ENCODE measurements at regions not wholly inside any gene's neighbourhood (a gene's known extent, or its start where the extent isn't known, plus 50 kb on each side); places are given as distances from the start of the nearest gene placed in this dataset.

- intact Hi-C loops (cut with DNase I), result loop anchor here (10.0 kb wide), 1 partner anchor 204 kb away; no protein-coding TSS in a partner anchor
- no peak overlapping the region for H3K27ac ChIP-seq
- H3K27me3 ChIP-seq (replicated peaks; ENCODE audit: insufficient read depth), result no peaks in the 10 kb centered on the region
- no peaks in the 10 kb centered on the region for H3K4me1 ChIP-seq (replicated peaks)
- H3K36me3 ChIP-seq, result no peaks in the 10 kb centered on the region
- no peak for TF ChIP-seq POLR2AphosphoS5 (IDR thresholded peaks at IDR 0.05)
- TF ChIP-seq POLR2A (IDR thresholded peaks at IDR 0.05), result no peak
- TF ChIP-seq CTCF (IDR thresholded peaks at IDR 0.05), result no peak
- DNase-seq (ENCODE audit: low spot score), result no peak
- H3K9me3 ChIP-seq, result no peaks in the 10 kb centered on the region
- H3K4me3 ChIP-seq, result no peak overlapping the region
Observed at GRCh38 chr4:13910556-13910955, 283.0 kb upstream of the BOD1L1 start.

- Histone ChIP-seq H3K27ac (no peak overlapping the region), H3K9me3 (no peaks in the 10 kb centered on the region), H3K36me3 (no peaks in the 10 kb centered on the region), H3K4me1 (replicated peaks) (no peaks in the 10 kb centered on the region), H3K4me3 (no peak overlapping the region), H3K27me3 (replicated peaks; ENCODE audit: insufficient read depth) (no peaks in the 10 kb centered on the region)
- intact Hi-C loops (cut with DNase I), result loop anchor here (10.0 kb wide), 1 partner anchor 204 kb away; no protein-coding TSS in a partner anchor
- no peak for TF ChIP-seq POLR2AphosphoS5 (IDR thresholded peaks at IDR 0.05)
- no peak for TF ChIP-seq POLR2A (IDR thresholded peaks at IDR 0.05)
- no peak for TF ChIP-seq CTCF (IDR thresholded peaks at IDR 0.05)
- no peak for DNase-seq (ENCODE audit: low spot score)
Observed at GRCh38 chr4:13911256-13911655, 283.7 kb upstream of the BOD1L1 start.

GRCh38 chr4:13912436-13912925 is 285.0 kb upstream of the BOD1L1 start:
- no peaks in the 10 kb centered on the region for H3K9me3 ChIP-seq
- H3K27ac ChIP-seq, result no peak overlapping the region
- TF ChIP-seq CTCF (IDR thresholded peaks at IDR 0.05) (no peak), POLR2AphosphoS5 (IDR thresholded peaks at IDR 0.05) (no peak), POLR2A (IDR thresholded peaks at IDR 0.05) (no peak)
- H3K4me1 ChIP-seq (replicated peaks), result no peaks in the 10 kb centered on the region
- H3K27me3 ChIP-seq (replicated peaks; ENCODE audit: insufficient read depth), result no peaks in the 10 kb centered on the region
- intact Hi-C loops (cut with DNase I), result loop anchor here (10.0 kb wide), 1 partner anchor 202 kb away; no protein-coding TSS in a partner anchor
- no peaks in the 10 kb centered on the region for H3K36me3 ChIP-seq
- H3K4me3 ChIP-seq, result no peak overlapping the region
- DNase-seq (ENCODE audit: low spot score), result no peak
- 53% methylated on average over 2 of the region's 2 CpGs for WGBS

GRCh38 chr4:13912966-13913365 is 285.4 kb upstream of the BOD1L1 start:
- no peaks in the 10 kb centered on the region for H3K4me1 ChIP-seq (replicated peaks)
- H3K27ac ChIP-seq, result no peak overlapping the region
- H3K36me3 ChIP-seq, result no peaks in the 10 kb centered on the region
- no peak for DNase-seq (ENCODE audit: low spot score)
- H3K4me3 ChIP-seq, result no peak overlapping the region
- TF ChIP-seq POLR2A (IDR thresholded peaks at IDR 0.05), result no peak
- no peak for TF ChIP-seq CTCF (IDR thresholded peaks at IDR 0.05)
- TF ChIP-seq POLR2AphosphoS5 (IDR thresholded peaks at IDR 0.05), result no peak
- no peaks in the 10 kb centered on the region for H3K27me3 ChIP-seq (replicated peaks; ENCODE audit: insufficient read depth)
- intact Hi-C loops (cut with DNase I), result loop anchor here (10.0 kb wide), 1 partner anchor 202 kb away; no protein-coding TSS in a partner anchor
- H3K9me3 ChIP-seq, result no peaks in the 10 kb centered on the region

GRCh38 chr4:13917015-13917414 is 289.5 kb upstream of the BOD1L1 start:
- intact Hi-C loops (cut with DNase I), result loop anchor here (10.0 kb wide), 1 partner anchor 198 kb away; no protein-coding TSS in a partner anchor

More at GRCh38 chr4:13917015-13917414, 289.5 kb upstream of the BOD1L1 start:
- Histone ChIP-seq H3K4me1 (replicated peaks) (no peaks in the 10 kb centered on the region), H3K27ac (no peak overlapping the region), H3K27me3 (replicated peaks; ENCODE audit: insufficient read depth) (no peaks in the 10 kb centered on the region), H3K9me3 (no peaks in the 10 kb centered on the region), H3K4me3 (no peak overlapping the region), H3K36me3 (no peaks in the 10 kb centered on the region)
- 71% methylated on average over 1 of the region's 1 CpG for WGBS
- no peak for DNase-seq (ENCODE audit: low spot score)
- no peak for TF ChIP-seq POLR2A (IDR thresholded peaks at IDR 0.05)
- TF ChIP-seq POLR2AphosphoS5 (IDR thresholded peaks at IDR 0.05), result no peak
- no peak for TF ChIP-seq CTCF (IDR thresholded peaks at IDR 0.05)
